Fibroblast of the aortic adventitia (primary cell): ENCODE measurements at regions not wholly inside any gene's neighbourhood (a gene's known extent, or its start where the extent isn't known, plus 50 kb on each side); places are given as distances from the start of the nearest gene placed in this dataset.

Source experiments
- DNase-seq: peaks from one replicate; pipeline ENCODE4 v3.0.0-alpha.2; 2010; ENCODE audit warnings: low read depth
- H3K4me3 ChIP-seq: 2 replicates; pipeline ENCODE4 v1.5.1; 2011; ENCODE audit warnings: low read depth, mild to moderate bottlenecking, control low read depth, low read length, moderate library complexity
- TF ChIP-seq, protein P1 (sequence below): IDR thresholded peaks from 2 replicates; pipeline ENCODE4 v1.5.1; 2011; ENCODE audit warnings: mild to moderate bottlenecking, low read length, control low read depth, inconsistent platforms; ENCODE audit not compliant: insufficient read depth

- DNase-seq = peak; percentile 11
- no peak overlapping the region for H3K4me3 ChIP-seq
- TF ChIP-seq, protein P1, sequence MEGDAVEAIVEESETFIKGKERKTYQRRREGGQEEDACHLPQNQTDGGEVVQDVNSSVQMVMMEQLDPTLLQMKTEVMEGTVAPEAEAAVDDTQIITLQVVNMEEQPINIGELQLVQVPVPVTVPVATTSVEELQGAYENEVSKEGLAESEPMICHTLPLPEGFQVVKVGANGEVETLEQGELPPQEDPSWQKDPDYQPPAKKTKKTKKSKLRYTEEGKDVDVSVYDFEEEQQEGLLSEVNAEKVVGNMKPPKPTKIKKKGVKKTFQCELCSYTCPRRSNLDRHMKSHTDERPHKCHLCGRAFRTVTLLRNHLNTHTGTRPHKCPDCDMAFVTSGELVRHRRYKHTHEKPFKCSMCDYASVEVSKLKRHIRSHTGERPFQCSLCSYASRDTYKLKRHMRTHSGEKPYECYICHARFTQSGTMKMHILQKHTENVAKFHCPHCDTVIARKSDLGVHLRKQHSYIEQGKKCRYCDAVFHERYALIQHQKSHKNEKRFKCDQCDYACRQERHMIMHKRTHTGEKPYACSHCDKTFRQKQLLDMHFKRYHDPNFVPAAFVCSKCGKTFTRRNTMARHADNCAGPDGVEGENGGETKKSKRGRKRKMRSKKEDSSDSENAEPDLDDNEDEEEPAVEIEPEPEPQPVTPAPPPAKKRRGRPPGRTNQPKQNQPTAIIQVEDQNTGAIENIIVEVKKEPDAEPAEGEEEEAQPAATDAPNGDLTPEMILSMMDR = peak; percentile 22
Measured at GRCh38 chr12:92502417-92503028, 200.3 kb upstream of the PLEKHG7 start.

GRCh38 chr12:92496790-92497189 lies 206.0 kb upstream of the PLEKHG7 start:
- no peak overlapping the region for H3K4me3 ChIP-seq
- TF ChIP-seq, protein P1 = no peak
- no peak for DNase-seq

GRCh38 chr12:92495108-92495507 lies 207.7 kb upstream of the PLEKHG7 start:
- DNase-seq = no peak
- TF ChIP-seq, protein P1 = no peak
- no peak overlapping the region for H3K4me3 ChIP-seq

DNA sequence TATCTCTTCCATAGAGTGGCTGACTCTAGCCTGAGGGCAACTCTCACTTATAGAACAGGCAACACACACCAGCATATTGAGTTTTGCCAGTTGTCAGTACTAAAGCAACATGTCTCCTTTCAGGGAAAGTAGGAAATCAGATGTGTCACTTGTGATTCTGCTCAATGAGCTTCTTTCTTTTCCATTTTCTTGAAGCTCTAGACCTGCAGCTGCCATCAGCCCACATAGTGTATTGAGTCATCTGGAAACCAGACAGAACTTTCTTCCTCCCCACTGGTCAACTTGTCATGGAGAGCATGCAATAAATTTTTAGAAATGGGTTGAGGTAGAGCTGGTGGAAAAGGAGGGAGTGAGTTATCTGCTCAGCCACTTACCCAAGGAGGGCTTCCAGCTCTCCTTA lies 209.0 kb upstream of the PLEKHG7 start:
- DNase-seq = no peak
- TF ChIP-seq, protein P1 = no peak
- H3K4me3 ChIP-seq = no peak overlapping the region

- TF ChIP-seq, protein P1 = no peak
- no peak for DNase-seq
- H3K4me3 ChIP-seq = no peak overlapping the region
Measured at GRCh38 chr12:92492995-92493394, 209.8 kb upstream of the PLEKHG7 start.

DNA sequence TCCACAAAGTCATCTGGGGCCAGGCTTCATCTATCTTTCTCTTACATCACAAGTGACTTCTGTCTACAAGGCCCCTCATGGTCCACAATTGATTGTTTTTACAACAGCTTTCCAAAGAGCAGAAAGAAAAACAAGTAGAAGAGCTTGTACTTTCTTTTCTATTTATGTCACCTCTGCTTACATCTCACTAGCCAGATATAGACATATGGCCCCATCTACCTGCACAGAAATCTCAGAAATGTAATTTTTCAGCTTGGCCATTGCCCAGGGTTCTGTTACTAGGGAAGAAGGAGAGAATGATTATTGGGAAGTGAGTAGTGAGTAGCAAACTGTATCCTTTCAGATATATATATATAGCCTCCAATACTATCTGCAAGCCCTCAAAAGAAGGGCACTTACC lies 210.5 kb upstream of the PLEKHG7 start:
- TF ChIP-seq, protein P1 = no peak
- no peak for DNase-seq
- no peak overlapping the region for H3K4me3 ChIP-seq

DNA sequence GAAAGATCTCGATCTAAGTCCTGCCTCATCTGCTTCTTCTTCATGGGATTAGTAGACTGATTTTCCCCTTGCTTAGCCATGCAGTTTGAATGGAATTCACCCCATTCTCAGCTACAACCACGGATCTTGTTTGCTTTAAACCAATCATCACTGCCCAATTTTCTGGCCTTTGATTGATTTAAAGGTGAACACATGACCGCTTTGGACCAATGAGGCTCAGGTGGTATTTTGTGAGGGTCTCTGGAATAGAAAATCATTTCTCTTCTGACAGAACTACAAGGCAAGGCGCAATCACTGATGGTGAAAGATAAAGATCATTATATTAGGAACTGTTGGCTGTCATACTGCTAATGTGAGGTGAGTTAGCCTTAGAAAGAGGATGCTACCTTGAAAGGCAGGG lies 213.0 kb upstream of the PLEKHG7 start:
- H3K4me3 ChIP-seq = no peak overlapping the region
- TF ChIP-seq, protein P1 = no peak
- no peak for DNase-seq
